ENCODE measurements at regions not wholly inside any gene's neighbourhood (a gene's known extent, or its start where the extent isn't known, plus 50 kb on each side); places are given as distances from the start of the nearest gene placed in this dataset.

DNA sequence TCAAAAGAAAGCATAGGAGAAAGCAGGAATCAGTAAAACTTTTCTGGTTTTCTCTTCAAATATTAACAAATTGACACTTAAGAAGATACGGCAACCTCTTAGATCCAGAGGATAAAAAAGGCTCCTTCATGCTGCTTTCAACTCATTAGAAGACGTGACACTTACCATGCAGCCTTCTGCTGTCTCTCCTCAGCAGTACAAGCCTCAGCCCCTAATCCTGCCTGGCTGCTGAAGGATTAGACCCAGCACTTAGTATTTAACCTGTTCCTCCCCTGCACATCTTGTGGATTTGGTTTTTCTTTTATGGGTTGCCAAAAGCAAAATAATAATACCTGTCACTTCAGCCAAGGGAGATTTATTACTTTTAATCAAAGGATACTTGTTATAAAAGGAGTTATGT, 108.4 kb downstream of the LYZL1 start:
- no TSS peak for BruUV-seq (replicated peaks)
- POLR2A ChIA-PET, result no interaction called here
- CTCF ChIA-PET, result no interaction called here

DNA sequence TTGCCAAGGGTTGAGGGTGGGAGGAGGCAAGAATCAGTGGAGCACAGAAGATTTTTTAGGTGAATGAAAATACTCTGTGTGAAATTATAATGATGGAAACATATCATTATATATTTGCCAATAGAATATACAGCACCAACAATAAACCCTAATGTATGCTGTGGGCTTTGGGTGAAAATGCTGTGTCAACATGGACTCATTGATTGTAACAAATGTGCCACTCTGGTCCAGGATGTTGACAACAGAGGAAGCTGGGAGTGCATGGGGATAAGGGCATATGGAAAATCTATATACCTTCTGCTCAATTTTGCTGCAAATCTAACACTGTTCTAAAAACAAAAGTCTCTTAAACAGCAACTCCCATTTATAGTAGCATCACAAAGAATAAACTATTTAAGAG, 114.3 kb downstream of the LYZL1 start:
- POLR2A ChIA-PET, result no interaction called here
- in situ Hi-C loops (cut with HindIII; ENCODE audit: low pct_unique_long_range_greater_than_20kb, low sequenced_read_pairs), result no loop called here
- no peaks in the 10 kb centered on the region for H3K36me3 ChIP-seq (ENCODE audit: control insufficient read depth, insufficient read depth, low read length)
- H3K9me3 ChIP-seq (ENCODE audit: control insufficient read depth, insufficient read depth, low read depth, low read length), result peaks cover 6% of the 10 kb centered on the region; the same call in 1 of the 2 replicates
- ATAC-seq (no peak), DNase-seq (ENCODE audit: low read depth, low spot score) (no peak)
- no peak overlapping the region for H3K27ac ChIP-seq (ENCODE audit: low read length)
- no peaks in the 10 kb centered on the region for H3K4me1 ChIP-seq (ENCODE audit: control insufficient read depth, insufficient read depth, low read length)
- intact Hi-C loops (cut with micrococcal nuclease; ENCODE audit: unreplicated experiment), result no loop called here
- no TSS peak for BruUV-seq (replicated peaks)
- H3K27me3 ChIP-seq (ENCODE audit: control insufficient read depth, insufficient read depth, low read length), result no peaks in the 10 kb centered on the region
- H3K4me3 ChIP-seq (ENCODE audit: low read depth in 2 of 2, low read length in 2 of 2), result no peak overlapping the region
- CTCF ChIA-PET, result no interaction called here
- no peak for TF ChIP-seq TCF7L2 (IDR thresholded peaks at IDR 0.05; ENCODE audit: low read depth, low read length)
- TF ChIP-seq, protein P1, sequence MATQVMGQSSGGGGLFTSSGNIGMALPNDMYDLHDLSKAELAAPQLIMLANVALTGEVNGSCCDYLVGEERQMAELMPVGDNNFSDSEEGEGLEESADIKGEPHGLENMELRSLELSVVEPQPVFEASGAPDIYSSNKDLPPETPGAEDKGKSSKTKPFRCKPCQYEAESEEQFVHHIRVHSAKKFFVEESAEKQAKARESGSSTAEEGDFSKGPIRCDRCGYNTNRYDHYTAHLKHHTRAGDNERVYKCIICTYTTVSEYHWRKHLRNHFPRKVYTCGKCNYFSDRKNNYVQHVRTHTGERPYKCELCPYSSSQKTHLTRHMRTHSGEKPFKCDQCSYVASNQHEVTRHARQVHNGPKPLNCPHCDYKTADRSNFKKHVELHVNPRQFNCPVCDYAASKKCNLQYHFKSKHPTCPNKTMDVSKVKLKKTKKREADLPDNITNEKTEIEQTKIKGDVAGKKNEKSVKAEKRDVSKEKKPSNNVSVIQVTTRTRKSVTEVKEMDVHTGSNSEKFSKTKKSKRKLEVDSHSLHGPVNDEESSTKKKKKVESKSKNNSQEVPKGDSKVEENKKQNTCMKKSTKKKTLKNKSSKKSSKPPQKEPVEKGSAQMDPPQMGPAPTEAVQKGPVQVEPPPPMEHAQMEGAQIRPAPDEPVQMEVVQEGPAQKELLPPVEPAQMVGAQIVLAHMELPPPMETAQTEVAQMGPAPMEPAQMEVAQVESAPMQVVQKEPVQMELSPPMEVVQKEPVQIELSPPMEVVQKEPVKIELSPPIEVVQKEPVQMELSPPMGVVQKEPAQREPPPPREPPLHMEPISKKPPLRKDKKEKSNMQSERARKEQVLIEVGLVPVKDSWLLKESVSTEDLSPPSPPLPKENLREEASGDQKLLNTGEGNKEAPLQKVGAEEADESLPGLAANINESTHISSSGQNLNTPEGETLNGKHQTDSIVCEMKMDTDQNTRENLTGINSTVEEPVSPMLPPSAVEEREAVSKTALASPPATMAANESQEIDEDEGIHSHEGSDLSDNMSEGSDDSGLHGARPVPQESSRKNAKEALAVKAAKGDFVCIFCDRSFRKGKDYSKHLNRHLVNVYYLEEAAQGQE (IDR thresholded peaks at IDR 0.05; ENCODE audit: insufficient read depth in 1 of 2, low read depth in 2 of 2, low read length in 1 of 2), result no peak
- no peak for TF ChIP-seq SIN3A (IDR thresholded peaks at IDR 0.05; ENCODE audit: borderline replicate concordance, insufficient read depth, low read depth, low read length)
- no peak for TF ChIP-seq POLR2AphosphoS5 (IDR thresholded peaks at IDR 0.05; ENCODE audit: low read depth, low read length)
- TF ChIP-seq, protein P2, sequence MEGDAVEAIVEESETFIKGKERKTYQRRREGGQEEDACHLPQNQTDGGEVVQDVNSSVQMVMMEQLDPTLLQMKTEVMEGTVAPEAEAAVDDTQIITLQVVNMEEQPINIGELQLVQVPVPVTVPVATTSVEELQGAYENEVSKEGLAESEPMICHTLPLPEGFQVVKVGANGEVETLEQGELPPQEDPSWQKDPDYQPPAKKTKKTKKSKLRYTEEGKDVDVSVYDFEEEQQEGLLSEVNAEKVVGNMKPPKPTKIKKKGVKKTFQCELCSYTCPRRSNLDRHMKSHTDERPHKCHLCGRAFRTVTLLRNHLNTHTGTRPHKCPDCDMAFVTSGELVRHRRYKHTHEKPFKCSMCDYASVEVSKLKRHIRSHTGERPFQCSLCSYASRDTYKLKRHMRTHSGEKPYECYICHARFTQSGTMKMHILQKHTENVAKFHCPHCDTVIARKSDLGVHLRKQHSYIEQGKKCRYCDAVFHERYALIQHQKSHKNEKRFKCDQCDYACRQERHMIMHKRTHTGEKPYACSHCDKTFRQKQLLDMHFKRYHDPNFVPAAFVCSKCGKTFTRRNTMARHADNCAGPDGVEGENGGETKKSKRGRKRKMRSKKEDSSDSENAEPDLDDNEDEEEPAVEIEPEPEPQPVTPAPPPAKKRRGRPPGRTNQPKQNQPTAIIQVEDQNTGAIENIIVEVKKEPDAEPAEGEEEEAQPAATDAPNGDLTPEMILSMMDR (IDR thresholded peaks at IDR 0.05), result no peak

More for the DNA sequence above, 108.4 kb downstream of the LYZL1 start:
- intact Hi-C loops (cut with micrococcal nuclease; ENCODE audit: unreplicated experiment), result no loop called here
- no peak overlapping the region for H3K27ac ChIP-seq (ENCODE audit: low read length)
- no peak for ATAC-seq
- TF ChIP-seq, protein P1 (IDR thresholded peaks at IDR 0.05; ENCODE audit: insufficient read depth in 1 of 2, low read depth in 2 of 2, low read length in 1 of 2), result no peak
- TF ChIP-seq, protein P2 (IDR thresholded peaks at IDR 0.05), result no peak
- TF ChIP-seq TCF7L2 (IDR thresholded peaks at IDR 0.05; ENCODE audit: low read depth, low read length), result no peak
- TF ChIP-seq POLR2AphosphoS5 (IDR thresholded peaks at IDR 0.05; ENCODE audit: low read depth, low read length), result no peak
- TF ChIP-seq SIN3A (IDR thresholded peaks at IDR 0.05; ENCODE audit: borderline replicate concordance, insufficient read depth, low read depth, low read length), result no peak
- no peak overlapping the region for H3K4me3 ChIP-seq (ENCODE audit: low read depth in 2 of 2, low read length in 2 of 2)
- in situ Hi-C loops (cut with HindIII; ENCODE audit: low pct_unique_long_range_greater_than_20kb, low sequenced_read_pairs), result no loop called here
- no peak for DNase-seq (ENCODE audit: low read depth, low spot score)
- no peaks in the 10 kb centered on the region for H3K4me1 ChIP-seq (ENCODE audit: control insufficient read depth, insufficient read depth, low read length)
- no peaks in the 10 kb centered on the region for H3K36me3 ChIP-seq (ENCODE audit: control insufficient read depth, insufficient read depth, low read length)
- no peaks in the 10 kb centered on the region for H3K9me3 ChIP-seq (ENCODE audit: control insufficient read depth, insufficient read depth, low read depth, low read length)
- no peaks in the 10 kb centered on the region; the same call in 1 of the 2 replicates for H3K27me3 ChIP-seq (ENCODE audit: control insufficient read depth, insufficient read depth, low read length)

All from Panc1 (cell line).